ENCODE measurements at regions not wholly inside any gene's neighbourhood (a gene's known extent, or its start where the extent isn't known, plus 50 kb on each side); places are given as distances from the start of the nearest gene placed in this dataset.

- Histone ChIP-seq H3K27ac (no peak overlapping the region), H3K36me3 (replicated peaks in 1 of 2) (no peaks in the 10 kb centered on the region)
- intact Hi-C loops (cut with DNase I): no loop called here
Measured at GRCh38 chr7:54066643-54067042, 475.5 kb upstream of the VSTM2A start.

GRCh38 chr7:54069843-54070242 is 472.3 kb upstream of the VSTM2A start:
- Histone ChIP-seq H3K4me3 (no peak overlapping the region), H3K36me3 (replicated peaks in 1 of 2) (no peaks in the 10 kb centered on the region), H3K27ac (no peak overlapping the region), H3K4me1 (replicated peaks in 1 of 2) (no peaks in the 10 kb centered on the region), H3K9me3 (replicated peaks in 1 of 3) (no peaks in the 10 kb centered on the region), H3K27me3 (no peaks in the 10 kb centered on the region)
- no peak for DNase-seq
- intact Hi-C loops (cut with DNase I): no loop called here
- TF ChIP-seq CTCF (IDR thresholded peaks at IDR 0.05): no peak
- no peak for TF ChIP-seq POLR2A (IDR thresholded peaks at IDR 0.05)
- WGBS, 4 donors: 67 to 88% (median 77%) methylated on average over 4 of the region's 4 CpGs

More at GRCh38 chr7:54066643-54067042, 475.5 kb upstream of the VSTM2A start:
- H3K9me3 ChIP-seq (replicated peaks in 1 of 3): no peaks in the 10 kb centered on the region
- H3K4me3 ChIP-seq: no peak overlapping the region
- no peak for TF ChIP-seq CTCF (IDR thresholded peaks at IDR 0.05)
- TF ChIP-seq POLR2A (IDR thresholded peaks at IDR 0.05): no peak
- WGBS, 4 donors: 49 to 76% (median 71%) methylated on average over 4 to 5 of the region's 5 CpGs
- DNase-seq: no peak
- H3K4me1 ChIP-seq (replicated peaks in 1 of 2): no peaks in the 10 kb centered on the region
- H3K27me3 ChIP-seq: no peaks in the 10 kb centered on the region

GRCh38 chr7:54072710-54073109 is 469.5 kb upstream of the VSTM2A start:
- H3K27ac ChIP-seq: no peak overlapping the region
- H3K36me3 ChIP-seq (replicated peaks in 1 of 2): no peaks in the 10 kb centered on the region
- intact Hi-C loops (cut with DNase I): no loop called here
- DNase-seq: no peak
- TF ChIP-seq POLR2A (IDR thresholded peaks at IDR 0.05) (no peak), CTCF (IDR thresholded peaks at IDR 0.05) (no peak)
- no peaks in the 10 kb centered on the region for H3K27me3 ChIP-seq
- H3K9me3 ChIP-seq (replicated peaks in 1 of 3): no peaks in the 10 kb centered on the region
- 53 to 68% (median 58%) methylated on average over 4 of the region's 4 CpGs for WGBS, 4 donors
- H3K4me3 ChIP-seq: no peak overlapping the region
- no peaks in the 10 kb centered on the region for H3K4me1 ChIP-seq (replicated peaks in 1 of 2)

GRCh38 chr7:54076616-54077015 is 465.6 kb upstream of the VSTM2A start:
- no peak for DNase-seq
- Histone ChIP-seq H3K27me3 (no peaks in the 10 kb centered on the region), H3K9me3 (replicated peaks in 1 of 3) (no peaks in the 10 kb centered on the region), H3K4me1 (replicated peaks in 1 of 2) (no peaks in the 10 kb centered on the region), H3K4me3 (no peak overlapping the region), H3K27ac (no peak overlapping the region), H3K36me3 (replicated peaks in 1 of 2) (no peaks in the 10 kb centered on the region)
- 68 to 82% (median 74%) methylated on average over 3 of the region's 3 CpGs for WGBS, 4 donors
- TF ChIP-seq CTCF (IDR thresholded peaks at IDR 0.05) (no peak), POLR2A (IDR thresholded peaks at IDR 0.05) (no peak)
- intact Hi-C loops (cut with DNase I): no loop called here

Data from adrenal gland (tissue), 9 donors.